Tongue (tissue), 1 donor: ENCODE measurements at regions not wholly inside any gene's neighbourhood (a gene's known extent, or its start where the extent isn't known, plus 50 kb on each side); places are given as distances from the start of the nearest gene placed in this dataset.
"Not testable (repeated sequence)": the region's sequence is repeated elsewhere in the genome, so short reads cannot be mapped to it uniquely, and the experiment has no call there.

Source experiments
- DNase-seq: peaks from one replicate; pipeline ENCODE4 v3.0.0-alpha.2; 2015

DNA sequence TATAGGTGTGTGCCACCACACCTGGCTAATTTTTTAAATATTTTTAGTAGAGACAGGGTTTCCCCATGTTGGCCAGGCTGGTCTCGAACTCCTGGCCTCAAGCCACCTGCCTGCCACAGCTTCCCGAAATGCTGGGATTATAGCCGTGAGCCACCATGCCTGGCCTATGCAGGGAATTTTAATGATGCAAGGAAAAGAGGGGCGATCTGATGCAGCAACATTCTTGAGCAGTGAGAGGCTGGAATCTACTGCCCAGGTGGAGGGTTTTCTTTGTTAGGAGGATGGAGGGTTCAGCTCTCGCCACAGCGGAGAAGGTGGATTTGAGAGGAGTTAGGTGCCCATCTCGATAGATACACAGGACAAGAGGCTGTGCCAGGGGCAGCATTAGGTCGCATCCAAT, 332.3 kb downstream of the GATA3 start:
- DNase-seq: no peak

DNA sequence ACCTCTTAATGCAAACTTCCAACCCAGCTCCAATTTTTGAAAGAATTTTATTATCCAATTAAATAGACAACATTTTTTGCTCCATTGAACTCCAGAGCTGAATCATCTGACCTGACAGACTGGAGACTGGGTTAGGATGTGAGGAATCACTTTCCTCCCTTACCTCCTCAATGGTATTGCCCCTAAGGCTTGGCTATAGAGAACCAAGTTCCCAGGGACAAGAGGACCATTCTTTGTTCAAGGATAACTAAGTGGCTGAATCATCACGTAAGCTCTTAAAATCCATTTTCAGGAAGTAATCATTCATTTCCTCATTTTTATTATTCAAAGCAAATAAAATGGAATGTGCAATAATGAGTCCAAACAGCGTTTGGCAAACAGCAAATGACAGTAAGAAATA, 335.1 kb downstream of the GATA3 start:
- no peak for DNase-seq

DNA sequence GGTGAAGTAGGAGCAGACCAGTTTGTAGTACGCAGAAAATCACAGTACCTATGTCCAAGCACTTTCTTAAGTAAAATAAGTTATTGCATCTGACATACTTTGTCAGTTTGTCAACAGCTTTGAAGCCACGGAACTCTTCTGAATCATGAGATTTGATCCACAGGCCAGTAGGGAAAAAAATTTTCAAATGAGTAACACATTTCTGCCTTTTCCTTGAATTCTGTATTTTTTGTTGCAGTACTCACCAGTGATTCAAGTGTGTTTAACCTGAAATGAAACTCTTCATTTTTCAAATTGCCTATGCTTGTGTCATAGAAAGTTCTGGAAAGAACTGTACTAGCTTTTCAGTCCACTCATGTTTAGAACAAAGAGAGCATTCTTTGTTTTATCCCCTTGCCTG, 337.7 kb downstream of the GATA3 start:
- no peak for DNase-seq

DNA sequence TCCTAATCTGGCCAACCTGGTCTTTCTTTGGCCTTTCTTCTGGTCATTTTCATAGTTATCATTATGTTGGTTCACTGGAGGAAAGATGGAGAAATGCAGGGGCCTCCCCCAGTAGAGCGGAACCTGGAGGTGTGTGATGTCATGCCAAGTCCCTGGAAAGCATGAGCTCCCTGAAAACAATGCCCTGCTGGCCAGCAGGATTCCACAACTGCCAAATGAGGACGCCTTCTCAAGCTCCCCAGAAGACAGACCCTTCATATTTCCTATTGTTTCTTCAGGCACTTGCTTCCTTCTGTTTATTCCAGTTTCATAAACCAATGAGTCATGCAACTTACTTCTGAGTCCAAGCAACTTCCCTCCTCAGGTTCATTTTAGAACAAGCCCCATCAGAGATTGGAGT, 339.0 kb downstream of the GATA3 start:
- DNase-seq: no peak

DNA sequence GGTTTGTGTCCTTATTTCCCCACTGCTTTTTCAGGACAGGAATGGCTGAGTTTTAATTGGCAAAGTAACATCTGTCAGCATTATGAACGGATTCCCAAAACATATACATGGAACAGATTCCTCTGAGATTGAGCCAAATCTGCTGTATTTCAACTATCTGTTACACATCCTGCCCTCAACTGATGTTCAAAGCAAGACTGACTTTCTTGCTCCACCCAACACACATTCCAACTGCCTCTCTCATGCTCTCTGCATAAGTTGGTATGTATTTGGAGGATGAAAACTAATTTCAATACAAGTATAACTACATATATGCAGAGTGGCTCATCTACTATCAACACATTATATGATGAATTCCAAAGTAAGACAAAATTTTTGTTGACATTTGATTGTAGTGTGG, 342.2 kb downstream of the GATA3 start:
- no peak for DNase-seq

DNA sequence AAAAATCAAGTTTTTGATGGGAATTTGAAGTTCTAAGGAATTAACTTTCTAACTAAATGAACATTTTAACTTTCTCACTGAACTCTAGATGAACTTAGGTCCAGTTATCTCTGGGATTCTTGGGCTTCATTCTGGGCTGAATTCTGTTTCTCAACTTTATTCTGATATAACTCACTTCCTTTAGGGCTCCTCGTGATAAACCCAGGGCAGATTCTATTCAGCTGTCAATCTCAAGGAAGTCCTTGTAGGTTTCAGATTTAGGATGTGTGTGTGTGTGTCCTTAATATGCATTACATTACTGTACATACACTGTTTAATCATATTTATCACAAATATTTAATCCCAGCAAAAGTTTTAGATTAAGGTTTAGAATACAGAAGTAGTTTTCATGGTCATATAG, 344.3 kb downstream of the GATA3 start:
- DNase-seq: no peak

DNA sequence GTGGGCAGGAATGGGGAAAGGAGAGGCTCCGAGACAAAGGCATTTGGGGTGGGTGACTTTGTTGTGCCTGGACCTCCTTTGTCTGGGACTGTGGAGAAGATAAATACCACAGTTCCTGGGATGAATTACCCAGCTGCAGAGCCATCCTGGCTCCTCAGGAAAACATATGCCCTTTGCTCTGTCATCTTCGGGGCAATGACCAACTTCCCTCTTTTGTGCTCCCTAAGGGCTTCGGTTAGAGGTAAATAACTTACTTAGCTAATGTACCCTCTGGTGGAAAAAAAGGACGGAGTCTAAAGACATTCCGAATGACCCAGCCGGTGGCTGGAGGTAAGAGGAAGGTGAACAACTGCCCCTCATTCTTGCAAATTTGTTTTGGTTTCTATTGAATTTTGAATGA, 345.7 kb downstream of the GATA3 start:
- DNase-seq: no peak

DNA sequence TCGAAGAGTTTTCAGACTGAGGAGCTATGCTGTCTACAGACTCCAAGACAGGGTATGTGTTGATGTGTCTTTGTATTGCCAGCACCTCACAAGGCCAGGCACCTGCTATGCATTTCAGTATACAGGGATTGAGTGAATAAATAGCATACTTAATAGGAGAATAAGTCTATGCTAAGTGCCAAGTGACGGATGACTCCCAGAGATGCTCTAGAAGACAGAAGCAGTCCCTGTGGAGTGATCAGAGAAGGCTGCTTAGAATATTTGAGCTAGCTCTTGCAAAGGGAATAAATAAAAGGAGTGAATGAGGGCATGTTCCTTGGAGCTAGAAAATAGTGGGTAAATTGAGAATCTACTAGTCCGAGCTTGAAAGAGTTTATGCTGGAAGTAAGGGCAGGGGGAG, 346.4 kb downstream of the GATA3 start:
- no peak for DNase-seq

DNA sequence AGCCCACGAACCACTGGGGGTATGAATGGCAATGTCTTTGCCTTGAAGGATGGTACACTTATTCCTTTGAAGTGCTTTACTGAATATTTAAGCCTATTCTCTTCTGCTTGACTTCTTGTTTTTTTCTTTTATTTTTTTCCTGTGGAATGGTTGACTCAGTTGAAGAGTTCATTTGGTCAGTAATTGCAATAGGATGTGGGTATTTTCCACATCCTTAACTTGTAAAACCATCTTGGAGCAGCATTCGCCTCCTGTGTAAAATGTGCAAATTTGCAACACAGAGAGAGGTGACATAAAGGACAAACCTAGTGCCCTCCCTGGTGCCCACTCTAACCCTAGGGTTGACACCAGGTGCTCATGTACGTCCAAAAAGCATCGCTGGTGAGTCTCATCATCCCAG, 347.0 kb downstream of the GATA3 start:
- DNase-seq: no peak

DNA sequence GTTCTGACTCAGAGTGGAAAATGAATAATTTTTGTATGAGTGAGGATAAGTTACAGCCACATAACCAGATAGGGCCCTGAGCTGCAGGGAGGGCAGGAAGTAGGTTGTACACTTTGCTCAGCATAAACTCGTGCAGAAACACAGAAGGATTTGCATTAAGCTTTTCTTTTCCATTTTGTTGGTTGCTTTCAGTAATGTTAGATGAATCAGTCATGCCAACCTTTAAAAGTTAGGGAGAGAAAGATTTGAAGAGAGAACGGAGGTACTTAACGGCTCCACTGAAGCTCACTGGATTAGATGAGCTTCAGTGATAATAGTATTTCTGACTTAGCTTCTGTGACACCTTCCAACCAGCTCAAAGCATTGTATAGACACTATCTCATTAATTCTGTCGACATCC, 348.1 kb downstream of the GATA3 start:
- no peak for DNase-seq

DNA sequence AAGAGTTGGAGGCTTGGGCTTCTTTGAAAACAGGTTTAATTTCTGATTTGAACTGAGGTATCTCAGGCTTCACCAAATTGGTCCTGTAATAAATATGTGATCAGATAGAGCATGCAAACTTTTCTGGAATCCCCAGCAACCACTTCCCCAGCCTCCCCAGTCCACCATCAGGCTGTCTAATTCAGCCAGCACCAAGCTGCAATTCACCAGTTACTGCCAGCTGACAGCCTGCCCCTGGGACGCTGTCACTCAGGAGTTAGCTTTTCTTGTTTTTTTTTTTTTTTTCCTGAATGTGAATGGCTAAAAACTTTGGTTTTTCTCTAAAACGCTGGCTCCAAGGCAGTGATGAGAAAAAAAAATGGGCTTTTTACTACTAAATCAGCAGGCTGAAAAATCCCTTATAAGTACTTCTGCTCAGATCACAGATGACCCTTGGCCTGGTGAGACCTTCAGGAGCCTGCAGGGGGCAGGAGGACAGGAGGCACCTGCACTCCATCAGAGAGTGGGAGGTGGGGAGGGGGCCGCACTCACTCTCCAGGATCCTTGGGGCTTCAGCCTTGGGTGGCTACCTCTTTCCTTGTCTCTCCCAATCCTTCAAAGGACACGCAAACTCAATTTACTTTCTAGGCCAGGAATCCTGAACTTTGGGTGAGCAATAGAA, 349.4 kb downstream of the GATA3 start:
- no peak for DNase-seq

DNA sequence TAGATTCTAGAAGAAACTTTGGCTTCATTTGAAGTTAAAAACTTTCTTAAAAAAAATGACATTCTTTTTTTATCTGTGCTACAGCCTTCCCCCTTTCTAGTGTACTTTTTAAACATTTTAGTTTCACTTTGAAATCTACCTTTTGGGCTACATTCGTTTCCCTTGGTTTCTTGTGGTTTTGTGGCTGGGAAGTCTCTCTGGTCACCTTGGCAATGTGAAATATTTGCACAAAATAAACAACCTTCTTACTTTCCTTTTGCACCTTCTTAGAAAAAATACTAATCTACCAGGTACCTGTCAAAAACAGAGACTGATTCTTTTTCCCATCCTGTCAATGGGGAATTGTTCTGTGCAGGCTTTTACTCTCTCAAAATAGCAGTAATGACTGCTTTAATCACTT, 350.2 kb downstream of the GATA3 start:
- DNase-seq: peak; percentile 14

DNA sequence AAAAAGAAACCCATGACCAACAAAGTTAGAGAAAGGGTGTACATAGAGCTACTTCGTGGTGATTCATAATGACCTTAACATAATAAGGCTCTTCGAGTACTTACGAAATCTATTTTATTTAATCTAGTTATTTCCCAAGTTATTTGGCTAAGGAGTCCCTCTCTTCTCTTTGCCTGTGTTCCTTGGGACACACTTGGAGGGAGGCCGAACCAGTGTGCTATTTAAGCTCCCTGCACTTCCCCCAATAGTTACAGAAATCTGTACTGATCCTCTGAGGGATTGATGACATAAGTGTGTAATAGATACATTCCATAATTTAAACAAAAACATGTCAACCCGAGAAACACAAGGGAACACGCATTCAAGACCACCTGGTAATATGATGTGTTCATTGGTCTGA, 351.1 kb downstream of the GATA3 start:
- DNase-seq: peak; percentile 43

DNA sequence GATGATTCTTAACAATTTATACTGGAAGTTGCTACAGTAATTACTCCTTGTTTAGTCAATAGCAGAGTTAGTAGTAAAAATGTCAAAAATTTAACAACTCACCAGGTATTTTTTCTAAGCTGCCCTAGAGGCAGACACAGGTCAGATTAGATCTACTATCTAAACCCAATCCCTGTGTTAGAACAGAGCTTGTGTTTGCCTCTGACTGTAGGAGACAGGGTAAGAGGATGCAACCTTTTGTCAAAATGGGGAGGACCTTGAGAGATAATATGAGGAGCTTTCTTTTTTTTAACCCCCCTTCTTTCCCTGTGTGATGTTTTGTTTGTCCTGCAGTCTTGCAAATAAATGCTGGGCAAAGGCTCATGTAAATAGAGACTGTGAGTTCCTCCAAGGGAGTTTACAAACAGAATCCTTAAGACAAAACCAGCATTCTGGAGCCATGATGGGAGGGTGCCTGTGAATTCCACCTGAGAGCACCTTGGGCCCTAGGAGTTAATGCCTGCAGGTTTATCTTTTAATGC, 353.1 kb downstream of the GATA3 start:
- no peak for DNase-seq

DNA sequence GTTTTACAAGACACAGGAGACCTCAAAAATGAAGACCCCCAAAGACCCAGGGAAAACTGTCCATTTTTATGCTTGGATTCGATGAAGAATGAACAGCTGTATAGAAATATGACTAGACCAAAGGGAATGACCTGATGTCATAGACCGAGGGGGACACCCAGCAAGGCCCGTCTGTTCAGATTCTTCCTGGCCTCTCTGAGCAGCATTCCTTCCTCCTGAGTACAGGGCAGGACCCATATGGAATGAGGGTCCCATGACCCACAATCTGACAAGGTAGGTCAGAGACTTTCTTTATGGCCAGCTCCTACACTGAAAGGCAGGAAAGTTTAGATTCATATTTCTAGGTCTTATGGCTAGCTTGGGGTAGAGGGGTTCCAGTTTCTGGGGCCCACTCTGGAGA, 356.0 kb downstream of the GATA3 start:
- no peak for DNase-seq

DNA sequence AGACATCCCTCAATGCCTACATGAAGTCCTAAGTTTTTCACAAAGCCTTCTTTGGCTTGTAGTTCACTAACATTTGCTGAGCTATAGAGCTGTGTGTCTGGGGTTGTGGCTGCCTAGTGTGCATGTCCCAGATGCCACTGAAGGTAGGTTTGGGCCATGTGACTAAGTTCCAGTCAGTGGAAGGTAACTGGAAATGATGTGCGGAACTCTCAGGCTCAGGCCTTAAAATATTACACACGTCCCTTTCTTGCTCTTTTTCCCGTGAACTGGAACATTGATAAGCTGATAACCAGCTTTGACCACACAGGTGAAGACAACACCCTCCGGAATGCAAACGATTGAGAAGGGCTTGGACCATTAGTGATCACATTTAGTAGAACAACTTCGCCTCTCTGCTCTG, 358.1 kb downstream of the GATA3 start:
- no peak for DNase-seq

DNA sequence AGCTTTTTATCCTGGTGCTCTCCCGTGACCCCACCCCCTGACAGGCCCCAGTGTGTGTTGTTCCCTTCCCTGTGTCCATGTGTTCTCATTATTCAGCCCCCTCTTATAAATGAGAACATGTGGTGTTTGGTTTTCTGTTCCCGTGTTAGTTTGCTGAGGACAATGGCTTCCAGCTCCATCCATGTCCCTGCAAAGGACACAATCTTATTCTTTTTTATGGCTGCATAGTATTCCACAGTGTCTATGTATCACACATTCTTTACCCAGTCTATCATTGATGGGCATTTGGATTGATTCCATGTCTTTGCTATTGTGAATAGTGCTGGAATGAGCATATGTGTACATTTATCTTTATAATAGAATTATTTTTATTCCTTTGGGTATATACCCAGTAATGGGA, 360.5 kb downstream of the GATA3 start:
- DNase-seq: not testable (repeated sequence)

DNA sequence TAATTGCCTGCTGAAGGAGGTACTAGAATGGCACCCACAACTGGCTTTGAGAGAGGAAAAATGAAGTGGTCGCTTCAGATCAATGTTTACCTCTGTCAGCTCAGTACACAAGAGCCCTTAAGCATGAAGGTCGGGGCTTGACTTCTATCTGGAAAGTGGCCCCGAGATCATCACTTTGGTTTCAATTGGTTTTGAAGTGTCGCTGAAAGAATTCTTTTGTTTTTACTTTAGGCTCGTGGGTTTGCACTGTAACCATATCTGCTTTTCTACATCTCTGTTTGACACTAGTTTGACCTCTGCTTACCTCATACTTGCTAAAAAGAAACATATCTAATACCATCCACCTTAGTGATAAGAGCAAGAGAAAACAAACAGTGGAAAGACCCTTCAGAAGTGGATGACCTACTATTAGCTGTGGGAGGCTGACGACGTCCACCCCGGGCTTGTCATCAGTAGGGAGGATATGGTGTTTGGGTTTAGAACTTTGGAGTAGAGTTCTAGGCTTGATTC, 361.8 kb downstream of the GATA3 start:
- no peak for DNase-seq

DNA sequence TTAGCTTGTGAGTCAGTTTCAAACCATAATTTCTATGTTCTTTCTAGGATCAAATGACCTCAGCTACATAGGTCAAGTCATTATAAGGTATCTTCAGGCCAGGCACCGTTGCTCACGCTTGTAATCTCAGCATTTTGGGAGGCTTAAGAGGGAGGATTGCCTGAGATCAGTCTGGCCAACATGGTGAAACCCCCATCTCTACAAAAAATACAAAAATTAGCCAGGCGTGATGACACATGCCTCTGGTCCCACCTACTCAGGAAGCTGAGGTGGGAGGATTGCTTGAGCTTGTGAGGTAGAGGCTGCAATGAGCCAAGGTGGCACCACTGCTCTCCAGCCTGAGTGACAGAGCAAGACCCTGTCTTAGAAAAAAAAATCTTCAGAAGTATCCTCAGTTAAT, 362.3 kb downstream of the GATA3 start:
- no peak for DNase-seq

DNA sequence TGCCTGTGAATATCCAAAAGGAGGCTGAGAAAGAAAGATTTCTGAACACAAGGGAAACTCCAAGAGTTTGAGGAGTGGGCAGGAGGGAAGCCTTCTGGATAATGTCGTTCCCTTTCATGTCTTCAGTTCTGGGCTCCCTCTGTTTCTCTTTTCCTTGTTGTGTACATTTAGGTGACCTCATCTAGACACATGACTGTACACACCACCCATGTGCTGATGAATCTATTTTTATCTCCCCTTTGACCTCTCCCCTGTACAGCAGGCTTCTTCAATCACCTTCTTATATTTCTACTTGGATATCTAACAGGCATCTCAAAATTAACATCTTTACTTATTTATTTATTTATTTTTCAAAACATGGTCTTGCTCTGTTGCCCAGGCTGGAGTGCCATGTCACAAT, 363.1 kb downstream of the GATA3 start:
- no peak for DNase-seq

DNA sequence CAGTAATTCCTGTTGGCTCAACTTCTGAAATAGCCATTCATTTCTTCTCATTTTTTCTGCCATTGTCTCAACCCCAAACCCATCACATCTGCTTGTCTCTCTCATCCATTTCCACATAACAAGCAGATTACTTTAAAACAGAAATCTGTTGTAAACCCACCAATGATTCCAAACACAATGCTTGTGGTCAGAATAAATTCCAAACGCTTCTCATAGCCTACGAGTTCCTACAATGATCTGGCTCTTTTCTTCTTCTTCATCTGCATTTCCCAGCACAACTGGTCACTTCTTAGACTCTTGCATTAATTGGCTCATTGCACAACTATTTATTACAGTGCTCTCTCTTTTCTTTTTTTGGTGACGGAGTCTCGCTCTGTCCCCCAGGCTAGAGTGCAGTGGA, 364.1 kb downstream of the GATA3 start:
- no peak for DNase-seq

DNA sequence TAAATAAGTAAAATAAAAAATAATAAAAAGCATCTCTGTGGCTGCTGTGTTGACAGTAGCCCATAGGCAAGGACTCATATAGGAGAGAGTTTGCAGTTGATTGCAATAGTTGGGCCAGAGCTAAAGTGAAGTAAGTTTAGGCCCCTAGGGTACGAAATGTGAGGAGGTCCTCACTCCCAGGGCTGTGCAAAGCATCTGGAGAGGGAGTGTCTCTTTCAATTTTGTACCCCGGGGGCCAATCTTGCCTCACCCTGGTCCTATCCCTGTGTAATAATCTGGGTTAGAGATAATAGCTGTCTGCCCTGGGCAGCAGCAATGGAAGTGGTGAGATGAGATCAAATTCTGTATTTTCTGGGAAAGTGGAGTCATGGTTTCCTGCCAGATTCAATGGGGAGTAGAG, 365.7 kb downstream of the GATA3 start:
- no peak for DNase-seq

DNA sequence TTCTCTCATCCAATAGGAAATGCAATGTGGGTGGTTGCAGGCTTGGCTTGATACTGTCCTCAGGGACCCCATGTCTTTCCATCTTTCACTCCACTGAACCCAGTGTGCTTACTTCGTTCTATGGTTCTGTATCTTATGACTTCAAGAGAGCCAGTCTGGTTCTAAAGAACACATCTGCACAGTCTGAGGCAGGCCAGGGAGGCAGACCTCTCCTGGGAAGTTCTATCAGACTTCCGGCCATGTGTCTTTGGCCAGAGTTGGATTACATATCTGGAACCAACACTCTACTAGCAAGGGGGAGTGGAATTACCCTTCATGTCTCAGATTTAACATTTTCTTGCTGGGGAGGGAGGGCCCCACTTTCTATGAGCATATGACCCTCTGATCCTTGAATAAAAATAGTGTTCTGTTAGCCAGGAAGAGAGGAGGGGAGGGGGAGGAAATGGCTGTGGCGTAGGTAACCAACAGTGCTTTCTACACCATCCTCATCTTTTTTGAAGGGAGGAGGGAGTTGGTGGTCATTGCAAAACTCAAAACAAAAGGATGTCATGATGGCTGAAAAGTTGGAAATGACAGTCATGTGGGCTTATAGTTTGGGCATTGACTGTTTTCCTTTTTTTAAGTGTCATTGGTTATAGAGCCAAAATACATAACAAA, 370.2 kb downstream of the GATA3 start:
- no peak for DNase-seq

DNA sequence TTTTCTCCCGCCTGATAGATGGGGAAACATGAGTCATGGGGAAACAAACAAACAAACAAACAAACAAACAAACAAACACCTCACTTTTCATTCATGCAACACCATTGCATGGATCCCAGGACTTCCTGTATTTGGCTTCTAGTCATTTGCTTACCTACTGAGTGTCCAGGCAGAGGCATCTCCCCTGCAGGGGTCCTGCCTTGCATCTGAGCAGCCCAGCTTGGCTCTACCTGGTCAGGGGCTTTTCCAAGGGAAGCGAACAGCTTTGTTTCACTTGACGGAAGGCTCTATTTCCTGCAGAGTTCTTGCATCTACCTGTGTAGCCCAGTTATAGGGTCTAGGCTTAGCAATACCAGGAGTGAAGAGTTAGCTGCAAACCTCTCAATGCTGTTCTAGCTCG, 374.2 kb downstream of the GATA3 start:
- no peak for DNase-seq
